Gastroesophageal sphincter (tissue), 4 donors: ENCODE measurements at regions not wholly inside any gene's neighbourhood (a gene's known extent, or its start where the extent isn't known, plus 50 kb on each side); places are given as distances from the start of the nearest gene placed in this dataset.
"Not testable (repeated sequence)": the region's sequence is repeated elsewhere in the genome, so short reads cannot be mapped to it uniquely, and the experiment has no call there.

ENCODE experiments used
- ATAC-seq: fragments of 150-250 bp; one replicate; pipeline ENCODE4 v1.9.1; 2016; ENCODE audit warnings: mild to moderate bottlenecking, moderate library complexity
- H3K27ac ChIP-seq, 4 donors: fragments of 200-600 bp; sonication (generic) in 3 of 4; 1 replicate in 3 of 4; 2 replicates in 1 of 4; pipeline ENCODE4 v1.5.1; 2016 to 2019
- H3K27me3 ChIP-seq: fragments of 200-600 bp; sonication (generic); one replicate; pipeline ENCODE4 v1.5.1; 2019
- H3K36me3 ChIP-seq, 2 donors: fragments of 200-600 bp; sonication (generic); one replicate each; pipeline ENCODE4 v1.5.1; 2019; ENCODE audit warnings: control low read depth in 1 of 2
- H3K4me1 ChIP-seq, 3 donors: fragments of 200-600 bp; sonication (generic); 1 replicate in 2 of 3; 2 replicates in 1 of 3; pipeline ENCODE4 v1.5.1; 2016 to 2019; ENCODE audit warnings: control low read depth in 2 of 3
- H3K4me3 ChIP-seq, 2 donors: fragments of 200-600 bp; sonication (generic); one replicate each; pipeline ENCODE4 v1.5.1; 2019; ENCODE audit warnings: mild to moderate bottlenecking in 1 of 2, moderate library complexity in 1 of 2
- H3K9me3 ChIP-seq, 3 donors: fragments of 200-600 bp; sonication (generic); one replicate each; pipeline ENCODE4 v1.5.1; 2017 to 2019; ENCODE audit warnings: control low read depth in 2 of 3
- EP300 ChIP-seq: sonication (generic); formaldehyde crosslinking; IDR thresholded peaks from one replicate; pipeline ENCODE4 v1.6.1; 2017; ENCODE audit warnings: antibody characterized with exemption, mild to moderate bottlenecking
- POLR2A ChIP-seq, 2 donors: fragments of 450-650 bp; IDR thresholded peaks; one replicate each; pipeline ENCODE4 v1.6.1; 2017; ENCODE audit warnings: antibody characterized with exemption in 2 of 2, mild to moderate bottlenecking in 2 of 2, moderate library complexity in 1 of 2
- POLR2AphosphoS5 ChIP-seq: sonication (generic); formaldehyde crosslinking; IDR thresholded peaks from one replicate; pipeline ENCODE4 v1.6.1; 2017; ENCODE audit warnings: antibody characterized with exemption
- WGBS, 2 donors: methylation state at CpG; one replicate each; pipeline ENCODE4 v1.1.5; 2018; ENCODE audit warnings: low coverage in 1 of 2; 5-methylcytosine and 5-hydroxymethylcytosine counted together
- TF ChIP-seq, protein P1 (sequence below), 4 experiments: fragments of 200-600 bp in 2 of 4; fragments of 450-650 bp in 2 of 4; sonication (generic) in 1 of 4; IDR thresholded peaks; one replicate each; pipeline ENCODE4 v1.5.1; 2017 to 2019; ENCODE audit warnings: antibody characterized with exemption in 4 of 4, mild to moderate bottlenecking in 2 of 4, moderate library complexity in 2 of 4

DNA sequence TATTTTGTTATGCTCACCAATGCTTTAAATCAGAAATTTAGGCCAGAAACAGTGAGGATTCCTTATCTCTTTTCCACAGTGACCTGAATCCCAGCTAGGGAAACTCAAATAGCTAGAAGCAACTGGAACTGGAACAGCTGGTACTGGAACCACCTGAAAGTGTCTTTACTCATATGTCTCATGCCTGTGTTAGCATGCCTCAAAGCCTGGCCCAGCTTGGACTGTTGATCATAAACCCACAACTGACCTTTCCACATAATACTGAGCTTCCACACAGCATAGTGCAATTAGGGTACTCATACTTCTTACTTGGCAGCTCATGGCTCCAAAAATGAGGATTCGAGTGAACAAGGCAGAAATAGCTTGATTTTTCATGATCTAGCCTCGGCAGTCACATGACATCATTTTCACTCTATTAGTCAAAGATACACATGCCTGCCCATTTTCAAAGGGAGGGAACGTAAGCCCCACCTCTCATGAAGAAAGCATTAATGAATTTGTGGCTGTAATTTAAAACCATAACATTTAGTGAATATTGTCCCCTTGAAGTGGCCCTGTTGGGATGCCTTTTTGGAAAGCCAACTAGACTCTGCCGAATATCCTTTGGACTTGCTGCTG lies 80.8 kb upstream of the ACSL1 start:
- no peaks in the 10 kb centered on the region for H3K4me1 ChIP-seq
- ATAC-seq = no peak
- no peaks in the 10 kb centered on the region for H3K36me3 ChIP-seq
- no peak overlapping the region for H3K27ac ChIP-seq
- H3K27me3 ChIP-seq = no peaks in the 10 kb centered on the region
- H3K4me3 ChIP-seq = no peak overlapping the region
- TF ChIP-seq, protein P1, sequence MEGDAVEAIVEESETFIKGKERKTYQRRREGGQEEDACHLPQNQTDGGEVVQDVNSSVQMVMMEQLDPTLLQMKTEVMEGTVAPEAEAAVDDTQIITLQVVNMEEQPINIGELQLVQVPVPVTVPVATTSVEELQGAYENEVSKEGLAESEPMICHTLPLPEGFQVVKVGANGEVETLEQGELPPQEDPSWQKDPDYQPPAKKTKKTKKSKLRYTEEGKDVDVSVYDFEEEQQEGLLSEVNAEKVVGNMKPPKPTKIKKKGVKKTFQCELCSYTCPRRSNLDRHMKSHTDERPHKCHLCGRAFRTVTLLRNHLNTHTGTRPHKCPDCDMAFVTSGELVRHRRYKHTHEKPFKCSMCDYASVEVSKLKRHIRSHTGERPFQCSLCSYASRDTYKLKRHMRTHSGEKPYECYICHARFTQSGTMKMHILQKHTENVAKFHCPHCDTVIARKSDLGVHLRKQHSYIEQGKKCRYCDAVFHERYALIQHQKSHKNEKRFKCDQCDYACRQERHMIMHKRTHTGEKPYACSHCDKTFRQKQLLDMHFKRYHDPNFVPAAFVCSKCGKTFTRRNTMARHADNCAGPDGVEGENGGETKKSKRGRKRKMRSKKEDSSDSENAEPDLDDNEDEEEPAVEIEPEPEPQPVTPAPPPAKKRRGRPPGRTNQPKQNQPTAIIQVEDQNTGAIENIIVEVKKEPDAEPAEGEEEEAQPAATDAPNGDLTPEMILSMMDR (IDR thresholded peaks at IDR 0.05) = no peak
- TF ChIP-seq POLR2AphosphoS5 (no peak), POLR2A (IDR thresholded peaks at IDR 0.05) (no peak), EP300 (no peak)
- WGBS, 2 donors = 57 to 68% methylated on average over 3 to 4 of the region's 4 CpGs
- peaks cover 0 to 3% (median 0%) of the 10 kb centered on the region in 3 donors for H3K9me3 ChIP-seq

DNA sequence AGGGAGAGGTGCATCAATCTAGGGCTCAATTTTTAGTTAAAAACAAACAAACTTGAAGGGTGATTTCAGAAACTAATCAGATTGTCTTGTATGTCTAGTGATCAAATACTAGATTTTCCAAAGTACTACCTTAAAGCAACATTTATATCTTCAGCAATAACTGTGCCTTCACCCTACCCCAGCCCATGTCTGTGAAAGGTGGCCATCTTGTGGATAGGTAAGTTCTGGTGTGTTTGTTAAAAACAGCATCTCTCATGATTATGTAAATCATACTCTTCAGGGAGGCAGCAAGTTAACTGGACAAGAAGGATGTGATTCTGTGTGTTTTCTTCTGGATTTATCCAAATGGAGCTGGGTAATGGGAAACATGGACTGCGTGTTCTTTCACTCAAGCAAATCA lies 81.4 kb upstream of the ACSL1 start:
- no peak for ATAC-seq
- TF ChIP-seq, protein P1 (IDR thresholded peaks at IDR 0.05) = no peak
- TF ChIP-seq POLR2A (IDR thresholded peaks at IDR 0.05) (no peak), POLR2AphosphoS5 (no peak), EP300 (no peak)
- Histone ChIP-seq H3K4me1 (no peaks in the 10 kb centered on the region), H3K36me3 (no peaks in the 10 kb centered on the region), H3K27ac (no peak overlapping the region), H3K9me3 (peaks cover 0 to 9% (median 0%) of the 10 kb centered on the region in 3 donors), H3K27me3 (no peaks in the 10 kb centered on the region), H3K4me3 (no peak overlapping the region)
- WGBS, 2 donors = 80% methylated on average over 1 of the region's 1 CpG; no CpG with 5 or more reads in 1 of the 2 donors

DNA sequence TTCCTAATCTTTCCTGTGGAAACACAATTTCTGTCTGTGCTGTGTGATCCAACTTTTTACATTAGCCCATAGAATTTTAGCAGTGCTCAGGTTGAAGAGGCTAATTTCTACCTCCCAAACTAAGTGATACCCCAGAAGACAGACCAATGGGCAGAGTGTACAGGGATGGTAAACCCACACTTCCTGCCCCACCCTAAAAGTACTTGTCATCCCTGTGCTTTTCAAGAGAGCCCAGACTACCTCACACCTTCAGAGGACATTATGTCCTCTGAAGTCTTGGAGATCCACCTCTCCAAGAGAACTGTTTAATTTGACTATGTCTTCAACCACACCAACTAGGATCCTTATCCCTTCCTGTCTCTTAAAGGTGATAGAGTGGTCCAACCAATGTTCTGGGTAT lies 82.0 kb upstream of the ACSL1 start:
- Histone ChIP-seq H3K27ac (no peak overlapping the region), H3K4me3 (no peak overlapping the region), H3K36me3 (no peaks in the 10 kb centered on the region), H3K4me1 (no peaks in the 10 kb centered on the region), H3K27me3 (no peaks in the 10 kb centered on the region), H3K9me3 (peaks cover 0 to 15% (median 2%) of the 10 kb centered on the region in 3 donors)
- ATAC-seq = no peak
- TF ChIP-seq EP300 (no peak), POLR2A (IDR thresholded peaks at IDR 0.05) (no peak), POLR2AphosphoS5 (no peak)
- TF ChIP-seq, protein P1 (IDR thresholded peaks at IDR 0.05) = no peak

DNA sequence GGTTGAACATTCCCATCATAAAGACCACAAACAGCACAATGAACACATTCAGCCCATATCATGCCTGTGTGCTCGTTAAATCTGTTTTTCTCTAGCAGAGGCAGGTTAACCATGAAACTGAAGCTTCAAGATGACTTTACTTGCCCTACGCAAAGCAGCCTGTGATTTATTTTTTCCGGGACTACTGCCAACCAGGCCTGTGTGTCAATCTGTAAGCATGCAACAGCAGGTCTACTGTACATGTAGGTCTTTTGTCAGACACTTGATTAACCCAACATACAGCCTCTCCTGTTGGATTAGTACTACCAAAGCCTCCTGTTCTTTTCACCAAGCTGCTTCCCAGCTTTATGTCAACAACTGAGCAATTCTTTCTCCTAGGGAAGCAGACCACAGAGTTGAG lies 85.5 kb upstream of the ACSL1 start:
- Histone ChIP-seq H3K4me1 (no peaks in the 10 kb centered on the region), H3K36me3 (no peaks in the 10 kb centered on the region), H3K27ac (no peak overlapping the region), H3K4me3 (no peak overlapping the region), H3K27me3 (no peaks in the 10 kb centered on the region), H3K9me3 (peaks cover 0 to 21% (median 2%) of the 10 kb centered on the region in 3 donors)
- ATAC-seq = no peak
- TF ChIP-seq, protein P1 (IDR thresholded peaks at IDR 0.05) = no peak
- no peak for TF ChIP-seq POLR2A (IDR thresholded peaks at IDR 0.05)
- no peak for TF ChIP-seq EP300
- no peak for TF ChIP-seq POLR2AphosphoS5
- 30 to 35% methylated on average over 2 to 3 of the region's 3 CpGs for WGBS, 2 donors

DNA sequence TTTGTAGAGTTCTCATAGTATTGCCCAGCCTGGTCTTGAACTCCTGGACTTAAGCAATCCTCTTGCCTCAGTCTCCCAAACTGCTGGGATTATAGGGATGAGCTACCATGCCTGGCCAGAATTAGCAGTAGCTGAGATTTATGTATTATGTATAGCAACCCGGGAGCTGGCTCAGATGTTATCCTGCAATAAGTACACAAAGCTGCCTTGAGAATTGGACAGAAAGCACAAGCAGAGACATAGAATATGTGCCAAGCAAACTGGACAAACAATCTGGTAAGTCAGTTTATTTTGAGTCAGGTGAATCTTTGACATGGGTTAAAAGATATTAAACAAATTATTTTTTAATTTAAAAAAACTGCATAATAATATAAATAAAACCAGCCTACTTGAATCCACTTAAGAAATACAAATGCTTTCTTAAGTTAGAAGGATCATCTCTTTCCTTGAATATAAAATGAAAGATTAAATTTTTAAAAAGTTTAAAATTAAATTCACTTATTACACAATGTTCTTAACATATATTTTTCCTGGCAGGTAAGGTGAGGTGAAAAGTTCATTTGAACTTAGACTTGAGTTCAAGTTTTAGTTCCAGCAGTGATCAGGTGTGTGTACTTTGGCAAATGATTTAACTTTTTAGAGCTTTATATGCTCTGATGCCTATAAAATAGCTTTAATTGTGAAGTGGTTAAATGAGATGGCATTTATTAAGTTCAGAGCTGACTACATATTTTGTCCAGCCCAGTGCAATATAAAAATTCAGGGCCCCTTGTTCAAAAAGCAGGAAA lies 87.8 kb upstream of the ACSL1 start:
- Histone ChIP-seq H3K9me3 (peaks cover 0 to 21% (median 2%) of the 10 kb centered on the region in 3 donors), H3K27me3 (no peaks in the 10 kb centered on the region), H3K27ac (no peak overlapping the region), H3K4me1 (no peaks in the 10 kb centered on the region), H3K36me3 (no peaks in the 10 kb centered on the region), H3K4me3 (no peak overlapping the region)
- no peak for ATAC-seq
- 86% methylated on average over 1 of the region's 1 CpG; no CpG with 5 or more reads in 1 of the 2 donors for WGBS, 2 donors
- TF ChIP-seq, protein P1 (IDR thresholded peaks at IDR 0.05) = no peak
- TF ChIP-seq POLR2A (IDR thresholded peaks at IDR 0.05) = no peak
- TF ChIP-seq POLR2AphosphoS5 = no peak
- TF ChIP-seq EP300 = no peak

DNA sequence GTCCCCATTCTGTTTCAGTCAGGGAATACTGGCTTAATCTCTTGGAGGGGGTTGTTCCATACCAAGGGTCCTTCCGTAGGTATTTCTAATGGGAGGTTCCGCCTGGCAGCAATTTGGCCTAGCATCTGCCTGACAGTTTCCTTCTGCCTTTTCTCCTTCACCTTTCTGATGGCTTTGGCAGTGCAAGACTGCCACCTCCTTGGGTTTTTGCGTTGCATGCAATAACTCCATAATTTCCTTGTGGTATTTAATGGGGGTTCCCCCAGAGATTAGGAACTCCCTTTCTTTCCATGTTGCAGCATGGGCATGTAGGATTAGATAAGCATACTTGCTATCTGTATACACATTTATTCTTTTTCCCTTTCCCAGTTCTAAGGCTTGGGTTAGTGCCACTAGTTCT lies 93.0 kb upstream of the ACSL1 start:
- not testable (repeated sequence) for H3K9me3 ChIP-seq, H3K27me3 ChIP-seq, H3K27ac ChIP-seq, H3K4me1 ChIP-seq, H3K36me3 ChIP-seq, ATAC-seq, H3K4me3 ChIP-seq
- 77 to 80% methylated on average over 1 to 3 of the region's 3 CpGs for WGBS, 2 donors
